CD4-positive, alpha-beta T cell treated with Interleukin-4 for 1 hour (primary cell): ENCODE measurements at regions not wholly inside any gene's neighbourhood (a gene's known extent, or its start where the extent isn't known, plus 50 kb on each side); places are given as distances from the start of the nearest gene placed in this dataset.

Source experiments
- DNase-seq, 2 donors: peaks; one replicate each; pipeline ENCODE4 v3.0.0-alpha.2; 2020 to 2022

DNA sequence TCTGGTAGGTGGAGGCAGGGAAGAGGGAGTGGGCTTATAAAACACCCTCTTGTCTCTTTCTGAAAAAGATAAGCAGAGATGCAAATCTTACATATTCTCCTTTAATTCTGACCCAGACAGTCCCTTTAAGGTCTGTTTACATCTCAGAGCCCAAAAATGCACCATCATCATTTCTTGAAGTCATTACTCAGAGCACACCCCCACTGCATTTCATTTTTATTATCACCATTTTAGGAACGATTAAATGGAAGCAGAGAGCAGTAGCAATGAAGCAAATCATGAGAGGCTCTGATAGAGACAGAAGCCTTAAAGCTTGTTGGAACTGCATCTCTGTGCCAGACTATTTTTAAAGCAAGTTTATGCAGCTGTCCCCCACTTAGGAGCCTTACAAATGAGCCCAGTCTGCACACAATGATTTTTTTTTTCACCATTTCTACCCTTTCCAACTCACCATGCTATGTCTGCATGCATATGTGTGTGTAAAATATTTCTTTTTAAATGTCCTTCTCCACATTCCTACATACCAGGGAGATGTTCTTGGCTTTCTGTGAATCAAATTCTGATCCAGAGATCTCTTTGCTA, 311.0 kb downstream of the GRIN2B start:
- no peak for DNase-seq

DNA sequence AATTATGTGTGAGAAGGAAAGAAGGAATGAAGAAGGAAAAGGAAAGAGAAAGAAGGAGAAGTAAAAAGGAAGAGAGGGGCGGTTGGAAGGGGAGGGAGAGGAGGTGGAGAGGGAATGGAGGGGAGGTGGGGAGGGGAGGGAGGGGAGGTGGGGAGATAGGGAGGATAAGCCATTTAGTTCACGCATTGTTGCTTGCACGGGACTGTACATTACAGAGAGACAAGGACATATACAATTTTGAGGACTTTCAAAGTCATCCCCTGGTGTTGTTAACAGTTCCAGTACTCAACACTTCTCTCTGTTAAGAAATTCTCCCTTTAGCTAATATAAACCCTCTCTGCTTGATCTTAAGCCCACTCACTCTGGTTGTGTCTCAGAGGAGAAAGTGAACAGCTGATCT, 312.5 kb downstream of the GRIN2B start:
- no peak for DNase-seq

GRCh38 chr12:13666806-13667205, 314.6 kb downstream of the GRIN2B start:
- DNase-seq, result no peak

GRCh38 chr12:13661005-13661887, 320.2 kb downstream of the GRIN2B start:
- peak in 1 of 2 donors; percentile 17 for DNase-seq

- no peak for DNase-seq
Observed at GRCh38 chr12:13654456-13654855, 326.9 kb downstream of the GRIN2B start.

GRCh38 chr12:13652105-13652504, 329.3 kb downstream of the GRIN2B start:
- no peak for DNase-seq

DNA sequence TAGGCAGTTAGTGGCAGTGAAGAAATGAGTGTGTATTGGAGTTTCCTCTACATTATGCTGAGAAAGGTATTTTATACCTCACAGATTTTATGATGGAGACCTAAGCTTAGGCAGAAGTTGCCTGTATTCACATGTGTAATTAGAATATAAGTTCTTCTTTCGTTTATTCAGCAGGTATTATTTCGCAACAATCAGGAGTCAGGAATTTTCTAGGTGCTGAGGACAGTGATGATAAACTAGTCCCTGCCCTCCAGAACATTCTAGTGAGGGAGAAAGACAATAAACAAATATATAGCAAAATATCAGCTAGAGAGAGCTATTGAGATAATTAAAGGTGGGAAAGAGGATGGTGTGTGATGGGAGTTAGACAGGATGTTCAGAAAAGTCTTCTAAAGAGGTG, 345.7 kb downstream of the GRIN2B start:
- no peak for DNase-seq

DNA sequence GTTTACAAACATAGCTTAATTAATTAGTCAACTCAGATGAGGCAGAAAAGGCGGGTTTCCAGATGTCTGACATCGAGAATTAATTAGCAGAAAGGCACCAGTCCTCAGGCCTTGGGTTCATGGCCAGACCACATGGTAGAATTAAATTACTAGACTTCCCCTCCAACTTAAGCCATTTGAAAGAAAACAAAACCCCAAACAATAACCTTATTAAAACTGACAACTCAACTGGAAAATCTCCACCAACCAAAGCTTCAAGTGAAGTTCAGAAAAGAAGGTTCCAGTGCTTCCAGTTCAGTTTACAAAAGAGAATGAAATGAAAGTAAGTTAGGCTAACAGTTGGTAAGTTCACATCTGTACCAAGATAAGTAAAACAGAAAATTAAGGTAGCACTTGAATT, 349.5 kb downstream of the GRIN2B start:
- no peak for DNase-seq

DNA sequence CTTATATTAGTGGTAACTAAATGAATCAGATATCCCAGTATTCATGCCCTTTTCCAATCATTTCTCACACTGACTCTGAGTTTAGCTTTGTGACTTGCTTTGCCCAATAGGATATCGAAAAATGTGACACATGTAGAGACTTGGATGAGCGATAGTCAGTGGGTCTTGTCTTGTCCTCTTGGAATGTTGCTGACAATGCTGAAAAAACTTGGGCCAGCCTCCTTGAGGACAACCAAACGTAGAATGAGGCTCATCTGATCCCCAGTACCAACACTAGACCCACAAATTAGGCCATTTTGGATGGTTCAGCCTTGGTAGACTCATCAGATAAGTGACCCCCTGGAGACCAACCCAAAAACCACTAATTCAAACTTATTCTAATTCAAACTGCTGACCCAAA, 351.0 kb downstream of the GRIN2B start:
- DNase-seq, result no peak

- DNase-seq, result no peak
Observed at GRCh38 chr12:13628067-13628466, 353.3 kb downstream of the GRIN2B start.

DNA sequence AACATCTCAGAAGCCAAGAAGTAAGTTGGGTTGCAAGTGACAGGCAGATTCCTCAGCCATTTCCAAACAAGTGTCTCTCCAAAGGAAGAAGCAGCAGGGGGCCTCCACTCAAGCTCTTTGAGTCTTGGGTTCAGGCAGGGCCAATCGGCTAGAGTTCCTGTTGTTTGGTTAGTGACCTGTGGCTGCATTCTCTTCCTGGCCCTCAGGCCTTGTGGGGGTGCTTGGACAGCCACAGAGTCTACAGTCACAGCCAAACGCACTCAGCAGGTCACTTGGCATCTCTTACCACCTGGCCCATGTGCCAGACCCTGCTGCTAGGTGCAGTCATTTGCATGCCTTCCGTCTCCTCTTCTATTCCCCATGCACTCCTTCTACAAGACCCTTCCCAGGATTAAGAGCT, 353.9 kb downstream of the GRIN2B start:
- no peak for DNase-seq

DNA sequence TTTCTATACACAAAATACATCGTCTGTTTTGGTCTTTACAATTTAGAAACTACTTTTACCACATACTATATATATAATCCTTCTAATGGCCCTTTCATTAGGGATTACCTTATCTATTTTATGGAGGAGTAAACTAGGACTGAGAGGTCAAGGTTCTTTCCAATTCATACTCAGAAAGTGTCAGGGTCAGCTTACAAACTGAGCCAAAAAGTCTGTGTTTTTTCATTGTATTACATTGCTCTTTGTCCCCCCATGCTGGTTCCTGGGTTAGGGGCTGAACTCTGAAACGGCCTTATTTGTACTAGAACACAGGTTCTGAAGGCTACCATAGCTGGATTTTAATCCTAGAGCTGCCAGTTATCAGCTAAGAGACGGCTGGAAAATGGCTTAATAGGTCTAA, 368.1 kb downstream of the GRIN2B start:
- no peak for DNase-seq

GRCh38 chr12:13609894-13610679, 371.3 kb downstream of the GRIN2B start:
- no peak for DNase-seq

- no peak for DNase-seq
Observed at GRCh38 chr12:13606290-13606689, 375.1 kb downstream of the GRIN2B start.

DNA sequence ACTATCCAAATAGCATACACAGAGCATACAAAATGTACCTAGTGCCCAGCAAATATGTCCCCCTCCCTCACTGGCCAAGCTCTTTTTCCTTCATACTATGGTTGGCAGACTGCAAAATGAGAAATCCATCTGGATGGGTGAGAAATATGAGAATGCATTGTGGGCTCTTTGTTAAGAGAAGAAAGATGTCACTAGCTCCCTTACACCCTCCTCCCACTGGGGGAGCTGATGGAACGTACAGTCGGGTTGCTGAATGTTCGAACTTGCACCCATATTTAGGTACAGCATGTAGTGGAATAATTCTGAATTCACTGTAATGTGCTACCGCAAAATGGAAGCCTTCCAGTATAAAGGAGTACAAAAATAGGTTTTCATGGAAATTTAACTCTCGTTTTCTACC, 377.4 kb downstream of the GRIN2B start:
- no peak for DNase-seq

DNA sequence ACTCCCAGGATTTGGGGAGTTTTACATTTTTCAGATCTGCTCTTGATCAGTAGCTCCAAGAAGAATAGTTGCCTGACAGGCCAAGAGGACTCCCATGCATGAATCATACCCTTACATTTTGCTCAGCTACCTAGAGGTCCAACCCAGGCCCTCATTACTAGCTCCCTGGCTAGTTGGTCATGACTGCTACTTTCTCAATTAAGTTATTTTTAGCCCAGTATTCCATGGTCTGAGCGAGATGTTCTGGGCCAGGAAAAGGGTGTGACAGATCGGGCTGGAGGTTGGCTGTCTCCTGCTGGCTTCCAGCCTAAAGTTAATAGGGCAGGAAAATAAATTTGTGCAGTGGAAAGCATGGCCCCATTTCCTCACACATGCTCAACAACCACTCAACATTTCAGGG, 379.2 kb downstream of the GRIN2B start:
- DNase-seq, result no peak

- no peak for DNase-seq
Observed at GRCh38 chr12:13599176-13599575, 382.2 kb downstream of the GRIN2B start.

DNA sequence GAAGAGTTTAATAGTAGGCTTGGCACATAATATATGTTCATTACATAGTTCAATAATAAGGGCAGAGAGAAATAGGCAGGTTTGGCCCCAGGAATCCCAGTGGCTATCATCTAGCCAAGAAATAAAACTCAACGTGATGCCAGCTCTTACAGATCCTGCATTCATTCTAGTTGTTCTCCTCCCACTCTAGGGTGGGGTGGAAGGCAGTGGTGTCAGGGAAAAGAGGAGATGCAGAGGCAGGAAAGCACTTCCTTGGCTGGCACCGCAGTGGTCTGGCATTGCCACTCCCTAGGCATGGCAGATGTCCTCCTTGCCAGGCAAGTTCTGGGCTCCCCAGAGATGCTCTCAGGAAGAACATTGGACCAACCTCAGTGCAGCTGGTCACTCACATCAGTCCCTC, 383.6 kb downstream of the GRIN2B start:
- DNase-seq, result no peak

DNA sequence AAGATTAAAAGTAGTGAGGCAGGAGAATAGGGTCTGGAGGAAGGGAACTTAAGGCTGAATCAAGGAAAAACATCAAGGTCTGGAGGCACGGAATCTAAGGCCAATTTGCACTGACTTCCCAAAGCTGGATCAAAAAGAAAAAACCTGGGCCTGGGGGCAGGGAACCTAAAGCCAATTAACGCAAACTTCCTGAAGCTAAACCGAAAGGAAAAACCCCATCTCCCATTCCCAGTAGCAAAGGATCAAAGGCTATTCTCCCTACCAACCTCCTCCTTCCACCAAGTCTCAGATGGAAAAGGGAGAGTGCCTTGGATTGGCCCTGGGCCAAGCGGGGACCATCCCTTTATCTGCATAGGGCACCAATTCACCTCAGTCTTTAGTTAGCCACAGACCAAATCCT, 384.2 kb downstream of the GRIN2B start:
- DNase-seq, result no peak

DNA sequence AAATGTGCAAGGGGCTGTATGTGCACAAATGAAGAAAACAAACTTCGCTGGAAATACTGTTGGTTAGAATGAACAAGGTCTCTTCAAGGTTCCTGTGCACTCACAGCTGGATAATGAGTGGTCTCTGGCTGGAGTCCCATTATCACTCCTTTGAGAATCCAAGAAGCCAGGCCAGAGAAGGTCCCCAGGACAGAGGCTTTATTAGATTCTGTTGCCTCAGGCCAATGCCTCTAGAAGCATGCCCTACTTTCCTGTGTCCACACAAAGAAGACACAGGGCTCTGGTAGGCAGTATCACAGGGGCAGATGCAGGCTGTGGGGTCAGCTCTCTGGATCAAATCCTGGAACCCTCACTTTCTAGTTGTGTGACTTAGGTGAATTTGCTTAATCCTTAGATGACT, 384.7 kb downstream of the GRIN2B start:
- DNase-seq, result no peak

DNA sequence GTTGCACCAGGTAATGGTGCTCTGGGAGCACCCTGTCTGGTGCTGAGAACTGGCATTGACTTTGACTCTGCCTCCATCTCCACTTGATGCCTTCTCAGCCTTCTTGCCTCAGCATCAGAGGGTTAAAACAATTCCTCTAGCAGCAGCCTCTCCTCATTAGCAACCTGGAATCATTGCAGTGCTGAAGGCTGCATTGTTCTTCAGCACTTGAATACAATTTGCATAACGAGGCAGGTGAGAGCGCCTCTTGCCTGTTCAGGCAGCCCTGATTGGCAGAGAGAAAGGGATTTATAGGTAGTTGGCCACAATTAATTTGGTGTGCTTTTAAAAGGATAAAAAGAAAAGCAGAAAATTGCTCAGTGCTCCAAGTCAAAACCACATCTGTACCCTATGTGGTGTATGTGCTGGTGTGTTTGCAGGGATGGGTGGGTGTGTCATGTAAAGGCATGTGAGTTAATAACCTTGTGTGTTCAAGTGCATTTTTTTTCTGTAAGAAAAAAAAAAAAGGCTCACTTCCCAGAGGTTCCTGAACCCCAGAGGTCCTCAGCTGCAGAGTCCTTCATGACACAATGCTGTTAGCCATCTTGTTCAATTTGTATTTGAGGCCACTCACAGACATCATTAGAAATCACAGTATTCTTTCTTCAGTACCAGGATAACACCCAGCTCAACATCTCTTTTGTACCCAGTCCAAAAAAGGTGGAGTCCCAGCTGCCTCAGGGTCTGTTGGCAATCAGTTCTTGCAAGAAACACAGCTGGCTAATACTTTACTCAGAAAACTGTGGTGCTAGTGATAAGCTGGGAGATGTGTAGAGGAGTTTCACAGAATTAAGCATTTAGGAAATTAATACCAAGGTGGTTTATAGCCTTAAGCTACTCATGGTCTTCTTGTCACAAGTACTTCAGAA, 385.6 kb downstream of the GRIN2B start:
- DNase-seq, result no peak

GRCh38 chr12:13594731-13595514, 386.5 kb downstream of the GRIN2B start:
- DNase-seq, result no peak
